GM23338 (cell line): ENCODE measurements at regions not wholly inside any gene's neighbourhood (a gene's known extent, or its start where the extent isn't known, plus 50 kb on each side); places are given as distances from the start of the nearest gene placed in this dataset.
A peak's percentile ranks its signal among the peaks of the same experiment; 100 is the strongest.

Experiments
- ATAC-seq: fragments of 200-7000 bp; cut with Tn5 transposase; 3 replicates; pipeline ENCODE4 v1.9.1; 2020
- DNase-seq: peaks from one replicate; pipeline ENCODE4 v3.0.0-alpha.2; 2015; ENCODE audit warnings: low spot score
- H2AFZ ChIP-seq: fragments of 200-600 bp; sonication (generic); 2 replicates; pipeline ENCODE4 v1.8.0; 2016; ENCODE audit warnings: antibody characterized with exemption, mild to moderate bottlenecking, moderate library complexity
- H3F3A ChIP-seq: fragments of 200-600 bp; sonication (generic); replicated peaks from 2 replicates; pipeline ENCODE4 v1.8.0; 2017; ENCODE audit warnings: antibody characterized with exemption, mixed run types, low read depth
- H3K27ac ChIP-seq: fragments of 200-600 bp; sonication (generic); 2 replicates; pipeline ENCODE4 v1.6.1; 2016; ENCODE audit warnings: low read depth
- H3K27me3 ChIP-seq: fragments of 200-600 bp; sonication (generic); 2 replicates; pipeline ENCODE4 v1.8.0; 2016; ENCODE audit warnings: mild to moderate bottlenecking, mixed run types, moderate library complexity; ENCODE audit not compliant: insufficient read depth
- H3K36me3 ChIP-seq: fragments of 200-600 bp; sonication (generic); 2 replicates; pipeline ENCODE4 v1.8.0; 2016; ENCODE audit warnings: mild to moderate bottlenecking; ENCODE audit not compliant: insufficient read depth
- H3K4me1 ChIP-seq: fragments of 200-600 bp; sonication (generic); 2 replicates; pipeline ENCODE4 v1.8.0; 2016; ENCODE audit warnings: mild to moderate bottlenecking, moderate library complexity; ENCODE audit not compliant: insufficient read depth
- H3K4me2 ChIP-seq: fragments of 200-600 bp; sonication (generic); 2 replicates; pipeline ENCODE4 v1.7.1; 2017; ENCODE audit warnings: mixed run types
- H3K4me3 ChIP-seq: fragments of 200-600 bp; sonication (generic); 2 replicates; pipeline ENCODE4 v1.6.1; 2016; ENCODE audit warnings: mixed run types
- H3K79me2 ChIP-seq: fragments of 200-600 bp; sonication (generic); replicated peaks from 2 replicates; pipeline ENCODE4 v1.8.0; 2017; ENCODE audit warnings: mild to moderate bottlenecking; ENCODE audit not compliant: insufficient read depth
- H3K9me2 ChIP-seq: fragments of 200-600 bp; sonication (generic); 2 replicates; pipeline ENCODE4 v1.8.0; 2017; ENCODE audit not compliant: insufficient read depth
- H4K20me1 ChIP-seq: fragments of 200-600 bp; sonication (generic); replicated peaks from 2 replicates; pipeline ENCODE4 v1.8.0; 2017; ENCODE audit warnings: mild to moderate bottlenecking; ENCODE audit not compliant: insufficient read depth
- H3K27ac Mint-ChIP-seq: 2 replicates; pipeline ENCODE4 v1.8.0; 2020; ENCODE audit warnings: inconsistent platforms, mild to moderate bottlenecking, moderate library complexity, mixed read lengths
- H3K27me3 Mint-ChIP-seq: 3 replicates; pipeline ENCODE4 v1.8.0; 2022; ENCODE audit warnings: low read depth, mild to moderate bottlenecking, moderate library complexity, mixed read lengths, inconsistent platforms; ENCODE audit not compliant: insufficient read depth, poor library complexity
- H3K36me3 Mint-ChIP-seq: 3 replicates; pipeline ENCODE4 v1.8.0; 2021; ENCODE audit warnings: low read depth, mild to moderate bottlenecking, inconsistent platforms, moderate library complexity, mixed read lengths
- H3K4me1 Mint-ChIP-seq: 3 replicates; pipeline ENCODE4 v1.8.0; 2020; ENCODE audit warnings: mild to moderate bottlenecking, inconsistent platforms, mixed read lengths
- H3K4me3 Mint-ChIP-seq: 3 replicates; pipeline ENCODE4 v1.8.0; 2021; ENCODE audit warnings: moderate library complexity, mild to moderate bottlenecking, inconsistent platforms, mixed read lengths
- H3K9me3 Mint-ChIP-seq: 3 replicates; pipeline ENCODE4 v1.8.0; 2020; ENCODE audit warnings: moderate library complexity, mild to moderate bottlenecking, inconsistent platforms, mixed read lengths
- CREB1 ChIP-seq: fragments of 250-450 bp; sonication (Bioruptor Pico); IDR thresholded peaks from 2 replicates; pipeline ENCODE4 v1.5.0; 2020; ENCODE audit warnings: low read depth, mild to moderate bottlenecking, moderate library complexity
- ETS1 ChIP-seq: IDR thresholded peaks from 2 replicates; pipeline ENCODE4 v1.6.1; 2016; ENCODE audit warnings: antibody characterized with exemption
- EZH2 ChIP-seq: fragments of 200-600 bp; sonication (generic); IDR thresholded peaks from one replicate; pipeline ENCODE4 v1.8.0; 2017; ENCODE audit warnings: antibody characterized with exemption, mild to moderate bottlenecking, low read depth; ENCODE audit not compliant: unreplicated experiment
- POLR2AphosphoS5 ChIP-seq: IDR thresholded peaks from 2 replicates; pipeline ENCODE4 v1.6.1; 2016; ENCODE audit warnings: antibody characterized with exemption, low read depth
- ZNF114 ChIP-seq: fragments of 250-450 bp; sonication (Bioruptor Pico); IDR thresholded peaks from 2 replicates; pipeline ENCODE4 v1.5.0; 2020; ENCODE audit warnings: mild to moderate bottlenecking, moderate library complexity
- TF ChIP-seq, protein P1 (sequence below), 2 experiments: fragments of 200-600 bp in 1 of 2; sonication (generic) in 1 of 2; conservative IDR thresholded peaks; 2 replicates each; pipeline versions ENCODE4 v1.5.1 to v1.6.1; 2016 to 2017; ENCODE audit warnings: antibody characterized with exemption in 2 of 2, low read depth in 2 of 2, mild to moderate bottlenecking in 2 of 2, moderate library complexity in 1 of 2
- TF ChIP-seq, protein P2 (sequence below): IDR thresholded peaks from one replicate; pipeline ENCODE4 v1.6.1; 2018; ENCODE audit warnings: antibody characterized with exemption; ENCODE audit not compliant: unreplicated experiment

GRCh38 chr4:98748609-98749008, 90.2 kb upstream of the TSPAN5 start:
- Histone ChIP-seq H3K4me1 (0 out of 2 replicates have a peak, but pooled peaks cover 7% of the 10 kb centered on the region), H3K27ac (no peak overlapping the region), H3F3A (no peaks in the 10 kb centered on the region), H3K79me2 (no peaks in the 10 kb centered on the region), H3K27me3 (no peaks in the 10 kb centered on the region), H3K9me2 (0 out of 2 replicates have a peak, but pooled peaks cover 8% of the 10 kb centered on the region), H3K4me3 (no peak overlapping the region), H2AFZ (0 out of 2 replicates have a peak overlapping the region, but pooled peaks have one; percentile 69), H3K4me2 (no peak overlapping the region), H4K20me1 (no peaks in the 10 kb centered on the region), H3K36me3 (no peaks in the 10 kb centered on the region)
- H3K27me3 Mint-ChIP-seq, result peaks cover 2% of the 10 kb centered on the region
- no peaks in the 10 kb centered on the region for H3K36me3 Mint-ChIP-seq
- H3K4me1 Mint-ChIP-seq, result peaks cover 6% of the 10 kb centered on the region
- DNase-seq, result no peak
- TF ChIP-seq CREB1, result no peak
- TF ChIP-seq EZH2, result no peak
- TF ChIP-seq ZNF114, result no peak
- TF ChIP-seq, protein P1, sequence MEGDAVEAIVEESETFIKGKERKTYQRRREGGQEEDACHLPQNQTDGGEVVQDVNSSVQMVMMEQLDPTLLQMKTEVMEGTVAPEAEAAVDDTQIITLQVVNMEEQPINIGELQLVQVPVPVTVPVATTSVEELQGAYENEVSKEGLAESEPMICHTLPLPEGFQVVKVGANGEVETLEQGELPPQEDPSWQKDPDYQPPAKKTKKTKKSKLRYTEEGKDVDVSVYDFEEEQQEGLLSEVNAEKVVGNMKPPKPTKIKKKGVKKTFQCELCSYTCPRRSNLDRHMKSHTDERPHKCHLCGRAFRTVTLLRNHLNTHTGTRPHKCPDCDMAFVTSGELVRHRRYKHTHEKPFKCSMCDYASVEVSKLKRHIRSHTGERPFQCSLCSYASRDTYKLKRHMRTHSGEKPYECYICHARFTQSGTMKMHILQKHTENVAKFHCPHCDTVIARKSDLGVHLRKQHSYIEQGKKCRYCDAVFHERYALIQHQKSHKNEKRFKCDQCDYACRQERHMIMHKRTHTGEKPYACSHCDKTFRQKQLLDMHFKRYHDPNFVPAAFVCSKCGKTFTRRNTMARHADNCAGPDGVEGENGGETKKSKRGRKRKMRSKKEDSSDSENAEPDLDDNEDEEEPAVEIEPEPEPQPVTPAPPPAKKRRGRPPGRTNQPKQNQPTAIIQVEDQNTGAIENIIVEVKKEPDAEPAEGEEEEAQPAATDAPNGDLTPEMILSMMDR (conservative IDR thresholded peaks at IDR 0.05; ENCODE audit: low read depth in 2 of 2), result peak in 1 of 2 experiments; percentile 15; a peak in 1 of 4 replicates
- TF ChIP-seq, protein P2, sequence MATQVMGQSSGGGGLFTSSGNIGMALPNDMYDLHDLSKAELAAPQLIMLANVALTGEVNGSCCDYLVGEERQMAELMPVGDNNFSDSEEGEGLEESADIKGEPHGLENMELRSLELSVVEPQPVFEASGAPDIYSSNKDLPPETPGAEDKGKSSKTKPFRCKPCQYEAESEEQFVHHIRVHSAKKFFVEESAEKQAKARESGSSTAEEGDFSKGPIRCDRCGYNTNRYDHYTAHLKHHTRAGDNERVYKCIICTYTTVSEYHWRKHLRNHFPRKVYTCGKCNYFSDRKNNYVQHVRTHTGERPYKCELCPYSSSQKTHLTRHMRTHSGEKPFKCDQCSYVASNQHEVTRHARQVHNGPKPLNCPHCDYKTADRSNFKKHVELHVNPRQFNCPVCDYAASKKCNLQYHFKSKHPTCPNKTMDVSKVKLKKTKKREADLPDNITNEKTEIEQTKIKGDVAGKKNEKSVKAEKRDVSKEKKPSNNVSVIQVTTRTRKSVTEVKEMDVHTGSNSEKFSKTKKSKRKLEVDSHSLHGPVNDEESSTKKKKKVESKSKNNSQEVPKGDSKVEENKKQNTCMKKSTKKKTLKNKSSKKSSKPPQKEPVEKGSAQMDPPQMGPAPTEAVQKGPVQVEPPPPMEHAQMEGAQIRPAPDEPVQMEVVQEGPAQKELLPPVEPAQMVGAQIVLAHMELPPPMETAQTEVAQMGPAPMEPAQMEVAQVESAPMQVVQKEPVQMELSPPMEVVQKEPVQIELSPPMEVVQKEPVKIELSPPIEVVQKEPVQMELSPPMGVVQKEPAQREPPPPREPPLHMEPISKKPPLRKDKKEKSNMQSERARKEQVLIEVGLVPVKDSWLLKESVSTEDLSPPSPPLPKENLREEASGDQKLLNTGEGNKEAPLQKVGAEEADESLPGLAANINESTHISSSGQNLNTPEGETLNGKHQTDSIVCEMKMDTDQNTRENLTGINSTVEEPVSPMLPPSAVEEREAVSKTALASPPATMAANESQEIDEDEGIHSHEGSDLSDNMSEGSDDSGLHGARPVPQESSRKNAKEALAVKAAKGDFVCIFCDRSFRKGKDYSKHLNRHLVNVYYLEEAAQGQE, result no peak
- no peak for TF ChIP-seq ETS1
- no peak for TF ChIP-seq POLR2AphosphoS5
- ATAC-seq, result no peak
- H3K27ac Mint-ChIP-seq, result no peak overlapping the region
- no peak overlapping the region for H3K4me3 Mint-ChIP-seq
- no peaks in the 10 kb centered on the region for H3K9me3 Mint-ChIP-seq

DNA sequence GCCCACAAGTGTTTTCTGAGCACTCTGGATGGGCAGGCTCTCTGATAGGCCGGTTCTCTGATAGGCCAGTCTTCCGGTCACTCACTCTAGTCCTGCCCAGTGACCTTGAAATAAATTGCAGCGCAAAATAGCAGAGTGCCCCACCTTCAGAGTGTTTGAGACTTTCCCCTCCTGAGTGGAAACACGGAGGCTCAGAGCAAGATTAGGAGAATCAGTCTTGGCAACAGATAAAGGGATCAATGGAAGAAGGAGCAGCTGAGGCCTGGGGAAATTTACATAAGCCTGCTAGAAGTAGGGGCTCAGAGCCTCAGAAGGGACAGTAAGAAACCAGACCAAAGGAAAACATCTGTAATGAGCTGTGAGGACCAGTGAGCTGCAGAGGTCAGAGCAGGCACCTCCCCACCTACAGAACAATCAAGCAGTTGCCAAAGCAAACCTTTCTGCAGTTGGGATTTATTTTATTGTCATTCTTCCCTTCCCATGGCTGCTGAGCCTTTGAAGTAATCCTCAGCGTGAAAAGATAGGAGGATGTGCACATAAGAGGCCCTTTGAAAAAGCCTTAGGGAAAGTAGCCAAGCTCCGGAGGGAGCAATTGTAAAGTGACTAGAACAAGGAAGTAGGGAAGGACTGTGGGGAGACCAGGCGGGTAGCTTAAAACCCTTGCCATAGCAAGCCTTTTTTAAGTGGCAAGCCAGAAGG, 89.1 kb upstream of the TSPAN5 start:
- Mint-ChIP-seq H3K36me3 (no peaks in the 10 kb centered on the region), H3K27me3 (peaks cover 2% of the 10 kb centered on the region), H3K27ac (no peak overlapping the region), H3K9me3 (no peaks in the 10 kb centered on the region), H3K4me3 (no peak overlapping the region), H3K4me1 (peaks cover 6% of the 10 kb centered on the region)
- no peak overlapping the region for H3K4me2 ChIP-seq
- H3K36me3 ChIP-seq, result no peaks in the 10 kb centered on the region
- no peaks in the 10 kb centered on the region for H3K27me3 ChIP-seq
- no peak overlapping the region for H3K27ac ChIP-seq
- no peaks in the 10 kb centered on the region for H3K79me2 ChIP-seq
- ATAC-seq (peak; percentile 82), DNase-seq (peak; percentile 9)
- H3K4me3 ChIP-seq, result no peak overlapping the region
- H3K4me1 ChIP-seq, result 0 out of 2 replicates have a peak, but pooled peaks cover 7% of the 10 kb centered on the region
- no peaks in the 10 kb centered on the region for H3F3A ChIP-seq
- TF ChIP-seq EZH2, result no peak
- no peak for TF ChIP-seq POLR2AphosphoS5
- TF ChIP-seq, protein P2, result no peak
- H3K9me2 ChIP-seq, result 0 out of 2 replicates have a peak, but pooled peaks cover 8% of the 10 kb centered on the region
- peak overlapping the region; percentile 95 for H2AFZ ChIP-seq
- no peaks in the 10 kb centered on the region for H4K20me1 ChIP-seq
